CD4-positive, alpha-beta T cell treated with Interleukin-10 for 1 hour (primary cell): ENCODE measurements at regions not wholly inside any gene's neighbourhood (a gene's known extent, or its start where the extent isn't known, plus 50 kb on each side); places are given as distances from the start of the nearest gene placed in this dataset.
"Not testable (repeated sequence)": the region's sequence is repeated elsewhere in the genome, so short reads cannot be mapped to it uniquely, and the experiment has no call there.

ENCODE experiments used
- DNase-seq: peaks from one replicate; pipeline ENCODE4 v3.0.0-alpha.2; 2020

DNA sequence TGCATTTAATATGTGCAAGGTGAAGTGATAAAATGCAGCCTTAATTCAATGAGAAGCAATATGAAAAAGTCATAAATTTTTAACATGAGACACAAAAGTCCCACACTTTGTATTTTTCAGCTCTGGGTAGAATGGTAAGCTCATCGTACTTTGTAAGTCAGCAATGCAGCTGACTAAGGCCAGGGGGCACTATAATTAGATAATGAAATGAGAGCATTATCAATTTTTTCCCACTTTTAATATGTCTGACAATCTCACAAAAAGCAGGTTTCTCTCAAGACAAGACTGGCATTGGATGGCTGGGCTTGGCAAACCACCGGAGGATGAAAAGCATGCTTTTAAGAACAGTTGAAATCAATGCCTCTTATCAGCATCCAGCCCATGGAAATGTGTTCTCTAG is 162.8 kb downstream of the FAM174A start:
- DNase-seq = no peak

DNA sequence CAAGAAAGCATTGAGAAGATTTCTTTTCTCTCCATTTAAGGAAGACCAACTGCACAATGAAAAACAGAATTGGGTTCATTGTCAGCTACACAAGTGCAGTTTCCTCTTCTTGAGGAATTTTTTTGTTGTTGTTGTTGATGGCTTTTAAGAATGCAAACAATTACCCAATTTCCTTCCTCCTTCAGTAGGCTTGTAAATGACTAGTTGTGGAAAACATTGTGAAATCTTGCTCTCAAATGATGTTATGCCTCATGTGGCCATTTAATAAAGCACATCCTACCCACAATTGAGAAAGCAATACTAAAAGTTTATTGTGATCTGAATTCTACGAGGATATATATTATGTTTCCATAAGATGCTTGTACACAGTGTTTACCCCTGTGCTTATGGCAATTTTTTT is 171.6 kb downstream of the FAM174A start:
- peak; percentile 12 for DNase-seq

DNA sequence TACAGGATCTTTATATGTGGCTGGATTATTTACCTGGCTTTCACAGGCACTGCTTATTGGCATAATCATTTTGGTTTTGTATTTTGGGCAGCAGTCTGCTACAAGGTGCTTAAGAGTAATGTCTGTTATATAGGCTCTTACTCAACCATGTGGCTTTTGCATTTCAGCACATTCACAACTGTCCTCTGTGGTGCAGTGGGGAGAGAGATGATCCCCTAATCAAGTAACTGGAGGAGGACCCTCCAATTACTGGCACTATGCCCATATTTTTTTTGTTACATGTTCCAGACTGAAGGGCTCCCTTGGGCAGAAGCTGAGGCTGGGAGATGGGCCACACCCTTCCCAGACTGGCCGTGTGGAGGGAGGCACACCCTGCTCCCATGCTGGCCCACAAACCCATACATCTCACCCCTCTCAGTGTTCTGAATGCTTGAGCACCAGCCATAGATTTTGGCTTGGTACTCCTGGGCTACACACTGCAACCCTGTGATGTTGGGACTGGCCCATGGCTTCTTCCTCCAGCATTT is 173.5 kb downstream of the FAM174A start:
- no peak for DNase-seq

DNA sequence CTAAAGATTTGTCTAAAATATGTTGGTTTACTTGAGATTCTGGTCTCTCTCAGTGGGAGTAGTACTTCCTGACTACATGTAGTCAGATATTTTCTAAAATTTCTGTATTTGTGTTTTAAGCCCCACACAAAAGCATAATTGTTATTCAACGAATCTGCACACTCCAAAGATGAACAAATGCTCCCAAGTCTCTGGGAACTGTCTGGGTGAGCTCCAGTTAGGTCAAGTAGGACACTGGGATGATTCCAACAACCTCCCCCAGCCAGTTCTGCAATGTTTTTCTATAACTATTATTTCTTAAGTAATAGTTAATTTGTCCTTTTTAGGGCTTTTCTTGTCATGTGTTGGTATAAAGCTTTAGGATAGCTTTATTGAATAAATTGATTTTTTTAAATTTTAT is 174.6 kb downstream of the FAM174A start:
- no peak for DNase-seq

DNA sequence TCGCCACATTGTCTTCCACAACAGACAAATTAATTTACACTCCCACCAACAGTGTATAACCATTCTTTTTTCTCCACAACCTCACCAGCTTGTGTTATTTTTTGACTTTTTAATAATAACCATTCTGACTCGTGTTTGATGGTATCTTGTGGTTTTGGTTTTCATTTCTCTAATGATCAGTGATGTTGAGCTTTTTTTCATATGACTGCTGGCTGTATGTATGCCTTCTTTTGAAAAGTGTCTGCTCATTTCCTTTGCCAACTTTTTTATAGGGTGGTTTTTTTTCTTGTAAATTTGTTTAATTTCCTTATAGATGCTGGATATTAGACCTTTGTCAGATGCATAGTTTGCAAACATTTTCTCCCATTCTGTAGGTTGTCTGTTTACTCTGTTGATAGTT is 179.6 kb downstream of the FAM174A start:
- DNase-seq = not testable (repeated sequence)

DNA sequence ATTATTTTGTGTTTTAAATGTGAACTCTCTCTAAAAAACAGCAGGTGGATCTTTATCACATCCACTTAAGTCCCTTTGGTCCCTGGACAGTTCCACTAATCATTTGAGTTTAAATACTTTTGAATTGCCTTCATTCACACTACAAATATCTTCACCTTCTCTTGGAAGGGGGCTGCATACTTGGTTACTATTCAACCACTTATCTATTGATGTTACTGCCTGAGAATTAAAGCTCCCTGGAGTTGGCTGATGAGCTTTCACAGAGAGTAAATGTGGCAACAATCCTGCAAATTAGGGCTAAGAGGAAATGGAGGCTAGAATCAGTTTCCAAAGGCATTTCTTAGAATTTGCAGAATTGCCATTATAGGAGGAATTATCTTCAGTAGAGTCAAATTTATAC is 180.4 kb downstream of the ST8SIA4 start:
- no peak for DNase-seq

DNA sequence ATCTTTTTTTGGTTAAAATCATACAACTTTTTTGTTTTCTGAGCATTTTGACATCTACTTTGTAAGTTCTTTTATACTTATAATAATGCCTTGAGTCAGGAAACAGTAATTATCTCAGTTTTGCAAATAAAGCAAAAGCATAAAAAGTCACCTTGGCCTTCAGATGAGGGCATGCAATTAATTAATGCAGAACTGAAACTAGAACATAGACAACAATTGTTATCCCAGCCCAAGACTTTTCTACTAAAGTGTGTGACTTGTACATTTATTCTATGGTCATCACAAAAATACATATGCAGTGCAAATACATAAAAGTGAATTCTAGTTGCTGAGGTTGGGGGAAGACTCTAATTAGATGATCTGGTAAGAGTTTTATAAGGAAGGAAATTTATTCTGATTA is 179.9 kb downstream of the ST8SIA4 start:
- no peak for DNase-seq

DNA sequence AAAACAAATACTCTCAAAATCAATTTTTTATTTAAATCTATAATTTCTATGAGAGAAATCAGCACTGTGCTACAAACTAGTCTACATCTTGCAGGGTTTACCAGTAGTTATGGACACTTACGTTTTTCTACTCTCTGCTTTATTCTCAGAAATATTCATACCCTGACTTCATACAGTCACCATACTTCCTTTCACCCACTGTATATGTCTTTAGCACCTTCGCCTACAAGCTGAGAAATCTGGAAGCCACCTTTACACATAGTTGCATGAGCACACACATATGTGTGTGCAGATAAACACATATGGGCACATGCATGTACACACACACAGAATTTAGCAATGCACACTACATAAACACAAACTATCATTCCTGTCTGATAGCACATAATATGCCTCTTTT is 177.0 kb downstream of the ST8SIA4 start:
- DNase-seq = no peak

DNA sequence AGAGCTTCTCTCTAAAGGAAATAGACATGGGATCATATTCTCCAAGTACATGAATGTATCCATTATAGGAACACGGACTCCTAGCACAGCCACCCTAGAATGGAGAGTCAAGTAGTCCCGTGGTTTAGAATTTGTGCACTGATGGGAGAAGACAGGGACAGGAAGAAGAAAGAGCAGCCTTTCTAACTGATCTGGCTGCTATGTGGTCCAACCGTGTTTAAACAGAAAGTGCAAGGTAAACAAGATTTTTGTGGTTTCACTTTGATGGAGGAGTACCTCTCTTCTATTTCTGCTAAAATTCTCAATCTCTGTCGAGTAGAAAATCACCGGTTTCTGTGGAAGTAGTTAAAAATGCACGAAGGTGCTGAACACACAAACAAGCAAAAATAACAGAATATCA is 171.3 kb downstream of the ST8SIA4 start:
- peak; percentile 59 for DNase-seq

DNA sequence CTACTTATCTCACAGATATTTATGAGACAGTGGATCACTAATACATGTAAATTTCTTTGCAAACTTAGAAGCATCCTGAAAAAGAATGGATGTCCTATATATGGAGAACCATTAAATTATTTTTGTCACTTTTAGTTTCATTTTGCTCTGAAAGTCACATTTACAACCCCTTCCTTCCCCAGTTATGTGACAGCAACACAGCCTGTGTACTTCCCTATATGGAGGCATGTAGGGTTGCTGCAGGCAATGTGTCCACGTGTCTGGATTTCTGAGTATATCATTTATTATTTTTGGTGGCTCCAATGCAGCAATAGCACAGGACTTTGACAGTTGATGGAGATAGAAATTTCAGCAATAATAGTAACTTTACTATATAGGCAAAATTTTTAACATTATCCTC is 156.4 kb downstream of the ST8SIA4 start:
- DNase-seq = peak; percentile 6

DNA sequence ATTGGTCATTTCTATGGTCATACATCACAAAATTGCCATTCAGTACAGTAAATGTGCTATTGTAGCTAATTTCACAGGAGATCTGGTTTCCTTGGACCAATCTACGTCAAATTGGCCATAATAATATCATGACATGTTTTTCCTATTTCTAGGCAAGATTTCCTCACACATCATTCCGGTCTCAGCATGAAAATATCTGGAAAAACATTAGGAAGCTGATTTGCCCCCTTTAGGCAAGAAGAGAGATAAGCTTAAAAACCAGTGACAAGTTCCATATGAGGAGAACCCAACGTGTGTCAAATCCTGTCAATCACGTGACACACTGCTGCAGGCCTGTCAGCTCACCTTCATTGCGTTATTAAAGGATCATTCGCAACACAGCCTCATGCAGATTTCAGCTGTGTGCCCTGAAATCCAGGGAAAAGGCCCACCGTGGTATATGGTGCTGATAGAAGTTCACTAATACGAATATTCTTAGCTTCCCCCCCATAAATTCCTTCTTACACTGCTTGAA is 153.3 kb downstream of the ST8SIA4 start:
- no peak for DNase-seq

DNA sequence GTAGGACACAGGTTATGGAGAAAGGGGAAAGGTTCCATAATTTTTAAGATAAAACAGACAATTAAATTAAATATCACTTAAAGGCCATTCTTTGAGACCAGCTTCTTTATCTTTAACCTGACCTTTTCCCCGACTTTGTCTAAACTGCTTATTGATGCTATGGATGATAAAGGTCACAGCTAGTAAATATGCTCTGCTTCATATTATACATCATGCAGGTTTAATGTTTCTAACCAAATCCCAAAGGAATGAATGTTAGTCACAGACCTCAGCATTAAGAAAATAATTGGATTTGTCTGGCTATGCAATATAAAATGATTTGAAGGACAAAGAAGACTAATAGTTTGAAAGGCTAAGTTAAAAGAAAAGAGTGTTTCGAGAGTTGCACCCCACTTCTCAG is 147.6 kb downstream of the ST8SIA4 start:
- DNase-seq = no peak
